Hepatocyte (in vitro differentiated cells): ENCODE measurements at regions not wholly inside any gene's neighbourhood (a gene's known extent, or its start where the extent isn't known, plus 50 kb on each side); places are given as distances from the start of the nearest gene placed in this dataset.

Experiments used
- DNase-seq: peaks from one replicate; pipeline ENCODE4 v3.0.0-alpha.2; 2016; ENCODE audit warnings: low spot score
- H2AFZ ChIP-seq: fragments of 200-600 bp; sonication (generic); 2 replicates; pipeline ENCODE4 v1.6.0; 2016; ENCODE audit warnings: antibody characterized with exemption, mild to moderate bottlenecking
- H3K27ac ChIP-seq: fragments of 200-600 bp; sonication (generic); 2 replicates; pipeline ENCODE4 v1.5.1; 2016; ENCODE audit warnings: mild to moderate bottlenecking
- H3K27me3 ChIP-seq: fragments of 200-600 bp; sonication (generic); 2 replicates; pipeline ENCODE4 v1.6.1; 2016
- H3K36me3 ChIP-seq: fragments of 200-600 bp; sonication (generic); replicated peaks from 2 replicates; pipeline ENCODE4 v1.5.1; 2016; ENCODE audit warnings: low read depth; ENCODE audit not compliant: insufficient read depth
- H3K4me1 ChIP-seq: fragments of 200-600 bp; sonication (generic); 2 replicates; pipeline ENCODE4 v1.5.1; 2016; ENCODE audit warnings: mild to moderate bottlenecking, moderate library complexity; ENCODE audit not compliant: insufficient read depth
- H3K4me2 ChIP-seq: fragments of 200-600 bp; sonication (generic); 2 replicates; pipeline ENCODE4 v1.6.0; 2016
- H3K4me3 ChIP-seq: fragments of 200-600 bp; sonication (generic); 2 replicates; pipeline ENCODE4 v1.5.1; 2016; ENCODE audit warnings: mild to moderate bottlenecking
- H3K79me2 ChIP-seq: fragments of 200-600 bp; sonication (generic); 2 replicates; pipeline ENCODE4 v1.6.0; 2017; ENCODE audit warnings: mild to moderate bottlenecking
- H3K9me2 ChIP-seq: fragments of 200-600 bp; sonication (generic); replicated peaks from 2 replicates; pipeline ENCODE4 v1.6.0; 2017; ENCODE audit warnings: mild to moderate bottlenecking; ENCODE audit not compliant: insufficient read depth
- H3K9me3 ChIP-seq: fragments of 200-600 bp; sonication (generic); 2 replicates; pipeline ENCODE4 v1.5.1; 2016; ENCODE audit warnings: low read depth, mild to moderate bottlenecking
- H4K20me1 ChIP-seq: fragments of 200-600 bp; sonication (generic); 2 replicates; pipeline ENCODE4 v1.6.0; 2016; ENCODE audit warnings: mild to moderate bottlenecking; ENCODE audit not compliant: insufficient read depth, poor library complexity, severe bottlenecking
- CTCF ChIP-seq: fragments of 200-600 bp; sonication (generic); IDR thresholded peaks from 2 replicates; pipeline ENCODE4 v1.5.1; 2016; ENCODE audit warnings: antibody characterized with exemption, mild to moderate bottlenecking; ENCODE audit not compliant: poor library complexity
- EZH2 ChIP-seq: fragments of 200-600 bp; sonication (generic); IDR thresholded peaks from 2 replicates; pipeline ENCODE4 v1.6.1; 2016; ENCODE audit warnings: antibody characterized with exemption, mild to moderate bottlenecking, borderline replicate concordance
- EZH2phosphoT487 ChIP-seq: fragments of 200-600 bp; sonication (generic); IDR thresholded peaks from one replicate; pipeline ENCODE4 v1.6.1; 2018; ENCODE audit warnings: antibody characterized with exemption, mild to moderate bottlenecking, low read depth, moderate library complexity; ENCODE audit not compliant: unreplicated experiment, severe bottlenecking
- WGBS: methylation state at CpG from one replicate; pipeline ENCODE4 v1.1.6; 2016; ENCODE audit warnings: low lambda C conversion rate; ENCODE audit errors: missing lambda C conversion rate; 5-methylcytosine and 5-hydroxymethylcytosine counted together

GRCh38 chr15:101539492-101539891, 50.0 kb upstream of the PCSK6 start:
- Histone ChIP-seq H3K9me2 (no peaks in the 10 kb centered on the region), H3K27ac (no peak overlapping the region), H3K79me2 (no peaks in the 10 kb centered on the region), H3K27me3 (no peaks in the 10 kb centered on the region), H2AFZ (no peak overlapping the region), H3K9me3 (no peaks in the 10 kb centered on the region), H3K4me1 (peaks cover 5% of the 10 kb centered on the region), H3K4me3 (no peak overlapping the region), H4K20me1 (no peaks in the 10 kb centered on the region), H3K4me2 (no peak overlapping the region), H3K36me3 (no peaks in the 10 kb centered on the region)
- DNase-seq, result no peak
- WGBS, result 93% methylated on average over 13 of the region's 13 CpGs
- TF ChIP-seq CTCF (no peak), EZH2phosphoT487 (no peak), EZH2 (no peak)
